ENCODE measurements at regions not wholly inside any gene's neighbourhood (a gene's known extent, or its start where the extent isn't known, plus 50 kb on each side); places are given as distances from the start of the nearest gene placed in this dataset.
A peak's percentile ranks its signal among the peaks of the same experiment; 100 is the strongest.
"Not testable (repeated sequence)": the region's sequence is repeated elsewhere in the genome, so short reads cannot be mapped to it uniquely, and the experiment has no call there.

GRCh38 chr2:91422102-91422501 lies 2730.6 kb downstream of the RPIA start:
- H3K36me3 ChIP-seq (ENCODE audit: control insufficient read depth, insufficient read depth, low read length); H3K4me1 ChIP-seq (ENCODE audit: control insufficient read depth, insufficient read depth, low read length, poor library complexity, severe bottlenecking); H3K4me3 ChIP-seq (ENCODE audit: extremely low read depth, insufficient read depth, low read length, poor library complexity, severe bottlenecking); H3K27ac ChIP-seq (ENCODE audit: low read depth, low read length, severe bottlenecking): not testable (repeated sequence)
- WGBS, 2 experiments (ENCODE audit: insufficient coverage in 2 of 2), result 81% methylated on average over 19 of the region's 19 CpGs
- H3K9me3 ChIP-seq (ENCODE audit: control insufficient read depth, low read length), result peaks cover 21% of the 10 kb centered on the region

- H3K4me1 ChIP-seq (ENCODE audit: control insufficient read depth, insufficient read depth, low read length, poor library complexity, severe bottlenecking); H3K4me3 ChIP-seq (ENCODE audit: extremely low read depth, insufficient read depth, low read length, poor library complexity, severe bottlenecking); H3K27ac ChIP-seq (ENCODE audit: low read depth, low read length, severe bottlenecking); H3K9me3 ChIP-seq (ENCODE audit: control insufficient read depth, low read length); H3K36me3 ChIP-seq (ENCODE audit: control insufficient read depth, insufficient read depth, low read length): not testable (repeated sequence)
- WGBS, 2 experiments (ENCODE audit: insufficient coverage in 2 of 2), result 60% methylated on average over 1 of the region's 1 CpG
Observed at GRCh38 chr2:91427148-91427547, 2735.7 kb downstream of the RPIA start.

- not testable (repeated sequence) for H3K9me3 ChIP-seq (ENCODE audit: control insufficient read depth, low read length); H3K4me1 ChIP-seq (ENCODE audit: control insufficient read depth, insufficient read depth, low read length, poor library complexity, severe bottlenecking); H3K36me3 ChIP-seq (ENCODE audit: control insufficient read depth, insufficient read depth, low read length); H3K27ac ChIP-seq (ENCODE audit: low read depth, low read length, severe bottlenecking)
- H3K4me3 ChIP-seq (ENCODE audit: extremely low read depth, insufficient read depth, low read length, poor library complexity, severe bottlenecking), result peak overlapping the region; percentile 42
- WGBS, 2 experiments (ENCODE audit: insufficient coverage in 2 of 2), result 31 to 34% methylated on average over 24 to 29 of the region's 29 CpGs
Observed at GRCh38 chr2:91441932-91442245, 2750.4 kb downstream of the RPIA start.

GRCh38 chr2:91442246-91442905 lies 2750.9 kb downstream of the RPIA start:
- Histone ChIP-seq H3K9me3 (ENCODE audit: control insufficient read depth, low read length) (no peaks in the 10 kb centered on the region), H3K4me3 (ENCODE audit: extremely low read depth, insufficient read depth, low read length, poor library complexity, severe bottlenecking) (peak overlapping the region; percentile 42), H3K4me1 (ENCODE audit: control insufficient read depth, insufficient read depth, low read length, poor library complexity, severe bottlenecking) (no peaks in the 10 kb centered on the region), H3K36me3 (ENCODE audit: control insufficient read depth, insufficient read depth, low read length) (no peaks in the 10 kb centered on the region), H3K27ac (ENCODE audit: low read depth, low read length, severe bottlenecking) (no peak overlapping the region)
- 33 to 34% methylated on average over 80 to 82 of the region's 82 CpGs for WGBS, 2 experiments (ENCODE audit: insufficient coverage in 2 of 2)

- peak overlapping the region; percentile 42 for H3K4me3 ChIP-seq (ENCODE audit: extremely low read depth, insufficient read depth, low read length, poor library complexity, severe bottlenecking)
- not testable (repeated sequence) for H3K4me1 ChIP-seq (ENCODE audit: control insufficient read depth, insufficient read depth, low read length, poor library complexity, severe bottlenecking); H3K36me3 ChIP-seq (ENCODE audit: control insufficient read depth, insufficient read depth, low read length); H3K9me3 ChIP-seq (ENCODE audit: control insufficient read depth, low read length); H3K27ac ChIP-seq (ENCODE audit: low read depth, low read length, severe bottlenecking)
- WGBS, 2 experiments (ENCODE audit: insufficient coverage in 2 of 2), result 29 to 44% methylated on average over 25 to 32 of the region's 69 CpGs
Observed at GRCh38 chr2:91442906-91443729, 2751.6 kb downstream of the RPIA start.

- 100% methylated on average over 1 of the region's 11 CpGs for WGBS, 2 experiments (ENCODE audit: insufficient coverage in 2 of 2)
- not testable (repeated sequence) for H3K9me3 ChIP-seq (ENCODE audit: control insufficient read depth, low read length); H3K36me3 ChIP-seq (ENCODE audit: control insufficient read depth, insufficient read depth, low read length); H3K4me3 ChIP-seq (ENCODE audit: extremely low read depth, insufficient read depth, low read length, poor library complexity, severe bottlenecking); H3K27ac ChIP-seq (ENCODE audit: low read depth, low read length, severe bottlenecking); H3K4me1 ChIP-seq (ENCODE audit: control insufficient read depth, insufficient read depth, low read length, poor library complexity, severe bottlenecking)
Observed at GRCh38 chr2:91443730-91444115, 2752.2 kb downstream of the RPIA start.

GRCh38 chr2:91445705-91446104 lies 2754.2 kb downstream of the RPIA start:
- H3K9me3 ChIP-seq (ENCODE audit: control insufficient read depth, low read length); H3K4me1 ChIP-seq (ENCODE audit: control insufficient read depth, insufficient read depth, low read length, poor library complexity, severe bottlenecking); H3K4me3 ChIP-seq (ENCODE audit: extremely low read depth, insufficient read depth, low read length, poor library complexity, severe bottlenecking); H3K36me3 ChIP-seq (ENCODE audit: control insufficient read depth, insufficient read depth, low read length); H3K27ac ChIP-seq (ENCODE audit: low read depth, low read length, severe bottlenecking): not testable (repeated sequence)
- whole genome bisulfite sequencing, 2 experiments (ENCODE audit: insufficient coverage in 2 of 2), result 40 to 75% methylated on average over 1 to 2 of the region's 5 CpGs

GRCh38 chr2:91446489-91446888 lies 2755.0 kb downstream of the RPIA start:
- H3K9me3 ChIP-seq (ENCODE audit: control insufficient read depth, low read length); H3K4me1 ChIP-seq (ENCODE audit: control insufficient read depth, insufficient read depth, low read length, poor library complexity, severe bottlenecking); H3K27ac ChIP-seq (ENCODE audit: low read depth, low read length, severe bottlenecking); H3K36me3 ChIP-seq (ENCODE audit: control insufficient read depth, insufficient read depth, low read length); H3K4me3 ChIP-seq (ENCODE audit: extremely low read depth, insufficient read depth, low read length, poor library complexity, severe bottlenecking): not testable (repeated sequence)

GRCh38 chr2:91446915-91447314 lies 2755.4 kb downstream of the RPIA start:
- H3K4me1 ChIP-seq (ENCODE audit: control insufficient read depth, insufficient read depth, low read length, poor library complexity, severe bottlenecking); H3K27ac ChIP-seq (ENCODE audit: low read depth, low read length, severe bottlenecking); H3K9me3 ChIP-seq (ENCODE audit: control insufficient read depth, low read length); H3K36me3 ChIP-seq (ENCODE audit: control insufficient read depth, insufficient read depth, low read length); H3K4me3 ChIP-seq (ENCODE audit: extremely low read depth, insufficient read depth, low read length, poor library complexity, severe bottlenecking): not testable (repeated sequence)
- WGBS, 2 experiments (ENCODE audit: insufficient coverage in 2 of 2), result 94 to 95% methylated on average over 6 of the region's 7 CpGs

- H3K9me3 ChIP-seq (ENCODE audit: control insufficient read depth, low read length); H3K36me3 ChIP-seq (ENCODE audit: control insufficient read depth, insufficient read depth, low read length); H3K27ac ChIP-seq (ENCODE audit: low read depth, low read length, severe bottlenecking); H3K4me3 ChIP-seq (ENCODE audit: extremely low read depth, insufficient read depth, low read length, poor library complexity, severe bottlenecking); H3K4me1 ChIP-seq (ENCODE audit: control insufficient read depth, insufficient read depth, low read length, poor library complexity, severe bottlenecking): not testable (repeated sequence)
- 75 to 80% methylated on average over 2 of the region's 8 CpGs for WGBS, 2 experiments (ENCODE audit: insufficient coverage in 2 of 2)
Observed at GRCh38 chr2:91447508-91447907, 2756.0 kb downstream of the RPIA start.

- not testable (repeated sequence) for H3K9me3 ChIP-seq (ENCODE audit: control insufficient read depth, low read length); H3K27ac ChIP-seq (ENCODE audit: low read depth, low read length, severe bottlenecking); H3K4me3 ChIP-seq (ENCODE audit: extremely low read depth, insufficient read depth, low read length, poor library complexity, severe bottlenecking); H3K4me1 ChIP-seq (ENCODE audit: control insufficient read depth, insufficient read depth, low read length, poor library complexity, severe bottlenecking); H3K36me3 ChIP-seq (ENCODE audit: control insufficient read depth, insufficient read depth, low read length)
- 78 to 85% methylated on average over 8 of the region's 9 CpGs for WGBS, 2 experiments (ENCODE audit: insufficient coverage in 2 of 2)
Observed at GRCh38 chr2:91462292-91462691, 2770.8 kb downstream of the RPIA start.

Measured in mesodermal cell (in vitro differentiated cells).